ENCODE measurements at regions not wholly inside any gene's neighbourhood (a gene's known extent, or its start where the extent isn't known, plus 50 kb on each side); places are given as distances from the start of the nearest gene placed in this dataset.

- no peaks in the 10 kb centered on the region for H3K9me3 ChIP-seq (ENCODE audit: control insufficient read depth in 2 of 2, insufficient read depth in 1 of 2, low read depth in 1 of 2, low read length in 1 of 2)
- no peaks in the 10 kb centered on the region for H3K4me1 ChIP-seq (ENCODE audit: control insufficient read depth in 3 of 3, insufficient read depth in 2 of 3, low read depth in 1 of 3, low read length in 2 of 3)
- H3K36me3 ChIP-seq (ENCODE audit: control insufficient read depth in 3 of 3, insufficient read depth in 2 of 3, low read depth in 1 of 3, low read length in 3 of 3) = no peaks in the 10 kb centered on the region
- DNase-seq = no peak
- H3K27ac ChIP-seq (ENCODE audit: low read depth in 1 of 3, low read length in 2 of 3) = no peak overlapping the region
- no peak for FAIRE-seq
- 65 to 81% (median 81%) methylated on average over 4 of the region's 4 CpGs for WGBS, 3 donors
- no peaks in the 10 kb centered on the region for H3K27me3 ChIP-seq (ENCODE audit: control insufficient read depth in 3 of 3, insufficient read depth in 3 of 3, low read length in 3 of 3)
- no peak overlapping the region for H3K4me3 ChIP-seq (ENCODE audit: low read depth in 1 of 3, low read length in 3 of 3)
These were observed 62.9 kb upstream of the NAV2 start for GRCh38 chr11:19649751-19650150.

DNA sequence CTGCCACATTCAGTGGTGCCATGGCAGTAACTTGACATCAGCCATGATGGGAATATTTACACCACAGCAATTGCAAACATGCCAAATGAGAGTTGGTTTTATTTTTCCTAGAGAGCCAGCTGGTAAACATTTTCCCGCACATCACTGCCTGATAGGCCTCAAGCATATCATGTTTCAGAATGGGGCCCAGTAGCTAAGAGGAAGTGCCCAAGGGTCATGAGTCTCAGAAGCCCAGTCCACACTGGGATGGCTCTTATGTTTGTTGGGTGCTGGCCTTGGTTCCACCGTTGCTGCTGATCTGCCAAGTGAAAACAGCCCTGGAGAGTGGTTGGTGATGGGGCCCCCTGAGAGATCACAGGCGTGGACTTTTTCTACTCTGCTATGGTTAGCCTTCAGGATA is 64.3 kb upstream of the NAV2 start:
- DNase-seq = no peak
- Histone ChIP-seq H3K9me3 (ENCODE audit: control insufficient read depth in 2 of 2, insufficient read depth in 1 of 2, low read depth in 1 of 2, low read length in 1 of 2) (no peaks in the 10 kb centered on the region), H3K4me3 (ENCODE audit: low read depth in 1 of 3, low read length in 3 of 3) (no peak overlapping the region), H3K36me3 (ENCODE audit: control insufficient read depth in 3 of 3, insufficient read depth in 2 of 3, low read depth in 1 of 3, low read length in 3 of 3) (no peaks in the 10 kb centered on the region), H3K4me1 (ENCODE audit: control insufficient read depth in 3 of 3, insufficient read depth in 2 of 3, low read depth in 1 of 3, low read length in 2 of 3) (no peaks in the 10 kb centered on the region), H3K27ac (ENCODE audit: low read depth in 1 of 3, low read length in 2 of 3) (no peak overlapping the region), H3K27me3 (ENCODE audit: control insufficient read depth in 3 of 3, insufficient read depth in 3 of 3, low read length in 3 of 3) (no peaks in the 10 kb centered on the region)
- FAIRE-seq = no peak
- WGBS, 3 donors = 79 to 82% (median 81%) methylated on average over 3 of the region's 3 CpGs

GRCh38 chr11:19647816-19648215 is 64.8 kb upstream of the NAV2 start:
- FAIRE-seq = no peak
- Histone ChIP-seq H3K36me3 (ENCODE audit: control insufficient read depth in 3 of 3, insufficient read depth in 2 of 3, low read depth in 1 of 3, low read length in 3 of 3) (no peaks in the 10 kb centered on the region), H3K4me1 (ENCODE audit: control insufficient read depth in 3 of 3, insufficient read depth in 2 of 3, low read depth in 1 of 3, low read length in 2 of 3) (no peaks in the 10 kb centered on the region), H3K27ac (ENCODE audit: low read depth in 1 of 3, low read length in 2 of 3) (no peak overlapping the region), H3K9me3 (ENCODE audit: control insufficient read depth in 2 of 2, insufficient read depth in 1 of 2, low read depth in 1 of 2, low read length in 1 of 2) (no peaks in the 10 kb centered on the region), H3K4me3 (ENCODE audit: low read depth in 1 of 3, low read length in 3 of 3) (no peak overlapping the region), H3K27me3 (ENCODE audit: control insufficient read depth in 3 of 3, insufficient read depth in 3 of 3, low read length in 3 of 3) (no peaks in the 10 kb centered on the region)
- 82 to 90% (median 87%) methylated on average over 3 of the region's 3 CpGs for WGBS, 3 donors
- DNase-seq = no peak

DNA sequence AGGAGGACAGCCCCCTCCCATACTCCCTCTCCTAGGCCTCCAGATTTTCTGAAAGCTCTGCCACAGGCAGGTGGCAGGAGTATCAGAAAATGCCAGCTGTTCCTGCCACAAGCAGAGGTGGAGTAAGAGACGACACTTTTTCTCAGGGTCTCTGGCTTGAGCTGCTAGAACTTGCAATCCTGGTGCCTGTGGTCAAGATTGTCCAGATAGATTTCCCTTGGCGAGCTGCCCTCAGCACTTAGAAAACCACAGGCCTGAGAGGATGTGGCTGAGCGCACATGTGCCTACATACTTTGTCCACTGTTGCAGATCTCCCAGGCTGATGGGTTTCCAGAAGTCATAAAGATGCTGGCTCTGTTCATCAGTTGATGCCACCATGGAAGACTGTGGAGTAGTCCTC is 65.7 kb upstream of the NAV2 start:
- H3K9me3 ChIP-seq (ENCODE audit: control insufficient read depth in 2 of 2, insufficient read depth in 1 of 2, low read depth in 1 of 2, low read length in 1 of 2) = no peaks in the 10 kb centered on the region
- H3K27me3 ChIP-seq (ENCODE audit: control insufficient read depth in 3 of 3, insufficient read depth in 3 of 3, low read length in 3 of 3) = no peaks in the 10 kb centered on the region
- FAIRE-seq (no peak), DNase-seq (peak in 1 of 2 donors; percentile 18)
- H3K27ac ChIP-seq (ENCODE audit: low read depth in 1 of 3, low read length in 2 of 3) = no peak overlapping the region
- H3K4me1 ChIP-seq (ENCODE audit: control insufficient read depth in 3 of 3, insufficient read depth in 2 of 3, low read depth in 1 of 3, low read length in 2 of 3) = no peaks in the 10 kb centered on the region
- WGBS, 3 donors = 58 to 69% (median 60%) methylated on average over 3 of the region's 3 CpGs
- H3K4me3 ChIP-seq (ENCODE audit: low read depth in 1 of 3, low read length in 3 of 3) = no peak overlapping the region
- H3K36me3 ChIP-seq (ENCODE audit: control insufficient read depth in 3 of 3, insufficient read depth in 2 of 3, low read depth in 1 of 3, low read length in 3 of 3) = no peaks in the 10 kb centered on the region

DNA sequence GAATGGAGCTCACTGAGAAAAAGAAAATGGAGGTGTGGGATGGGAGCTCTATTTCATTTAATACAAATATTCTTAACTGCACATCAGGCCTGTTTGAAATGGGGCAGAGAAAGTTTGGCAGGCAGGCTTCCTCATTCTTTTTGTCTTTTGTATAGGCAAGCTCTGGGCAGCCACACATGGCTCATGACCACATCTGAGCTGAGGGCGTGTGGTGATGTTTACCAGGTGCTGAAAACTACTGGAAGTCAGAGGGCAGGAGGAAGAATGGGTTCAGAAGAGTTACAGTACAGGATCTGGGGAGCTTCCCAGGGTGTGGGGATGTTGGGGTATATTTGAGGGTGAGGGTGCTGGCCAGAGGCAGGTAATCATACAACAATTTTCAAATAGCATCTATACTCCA is 66.3 kb upstream of the NAV2 start:
- FAIRE-seq = no peak
- H3K9me3 ChIP-seq (ENCODE audit: control insufficient read depth in 2 of 2, insufficient read depth in 1 of 2, low read depth in 1 of 2, low read length in 1 of 2) = no peaks in the 10 kb centered on the region
- H3K27ac ChIP-seq (ENCODE audit: low read depth in 1 of 3, low read length in 2 of 3) = no peak overlapping the region
- no peaks in the 10 kb centered on the region for H3K4me1 ChIP-seq (ENCODE audit: control insufficient read depth in 3 of 3, insufficient read depth in 2 of 3, low read depth in 1 of 3, low read length in 2 of 3)
- H3K27me3 ChIP-seq (ENCODE audit: control insufficient read depth in 3 of 3, insufficient read depth in 3 of 3, low read length in 3 of 3) = no peaks in the 10 kb centered on the region
- DNase-seq = no peak
- WGBS, 3 donors = 36 to 60% (median 45%) methylated on average over 1 of the region's 1 CpG
- H3K4me3 ChIP-seq (ENCODE audit: low read depth in 1 of 3, low read length in 3 of 3) = no peak overlapping the region
- no peaks in the 10 kb centered on the region for H3K36me3 ChIP-seq (ENCODE audit: control insufficient read depth in 3 of 3, insufficient read depth in 2 of 3, low read depth in 1 of 3, low read length in 3 of 3)

- Histone ChIP-seq H3K9me3 (ENCODE audit: control insufficient read depth in 2 of 2, insufficient read depth in 1 of 2, low read depth in 1 of 2, low read length in 1 of 2) (no peaks in the 10 kb centered on the region), H3K27ac (ENCODE audit: low read depth in 1 of 3, low read length in 2 of 3) (no peak overlapping the region), H3K27me3 (ENCODE audit: control insufficient read depth in 3 of 3, insufficient read depth in 3 of 3, low read length in 3 of 3) (peaks cover 0 to 5% (median 0%) of the 10 kb centered on the region in 3 donors), H3K4me1 (ENCODE audit: control insufficient read depth in 3 of 3, insufficient read depth in 2 of 3, low read depth in 1 of 3, low read length in 2 of 3) (no peaks in the 10 kb centered on the region), H3K36me3 (ENCODE audit: control insufficient read depth in 3 of 3, insufficient read depth in 2 of 3, low read depth in 1 of 3, low read length in 3 of 3) (no peaks in the 10 kb centered on the region), H3K4me3 (ENCODE audit: low read depth in 1 of 3, low read length in 3 of 3) (no peak overlapping the region)
- WGBS, 3 donors = 86 to 91% (median 89%) methylated on average over 4 of the region's 4 CpGs
- FAIRE-seq (no peak), DNase-seq (no peak)
These were observed 68.3 kb upstream of the NAV2 start for GRCh38 chr11:19644316-19644715.

DNA sequence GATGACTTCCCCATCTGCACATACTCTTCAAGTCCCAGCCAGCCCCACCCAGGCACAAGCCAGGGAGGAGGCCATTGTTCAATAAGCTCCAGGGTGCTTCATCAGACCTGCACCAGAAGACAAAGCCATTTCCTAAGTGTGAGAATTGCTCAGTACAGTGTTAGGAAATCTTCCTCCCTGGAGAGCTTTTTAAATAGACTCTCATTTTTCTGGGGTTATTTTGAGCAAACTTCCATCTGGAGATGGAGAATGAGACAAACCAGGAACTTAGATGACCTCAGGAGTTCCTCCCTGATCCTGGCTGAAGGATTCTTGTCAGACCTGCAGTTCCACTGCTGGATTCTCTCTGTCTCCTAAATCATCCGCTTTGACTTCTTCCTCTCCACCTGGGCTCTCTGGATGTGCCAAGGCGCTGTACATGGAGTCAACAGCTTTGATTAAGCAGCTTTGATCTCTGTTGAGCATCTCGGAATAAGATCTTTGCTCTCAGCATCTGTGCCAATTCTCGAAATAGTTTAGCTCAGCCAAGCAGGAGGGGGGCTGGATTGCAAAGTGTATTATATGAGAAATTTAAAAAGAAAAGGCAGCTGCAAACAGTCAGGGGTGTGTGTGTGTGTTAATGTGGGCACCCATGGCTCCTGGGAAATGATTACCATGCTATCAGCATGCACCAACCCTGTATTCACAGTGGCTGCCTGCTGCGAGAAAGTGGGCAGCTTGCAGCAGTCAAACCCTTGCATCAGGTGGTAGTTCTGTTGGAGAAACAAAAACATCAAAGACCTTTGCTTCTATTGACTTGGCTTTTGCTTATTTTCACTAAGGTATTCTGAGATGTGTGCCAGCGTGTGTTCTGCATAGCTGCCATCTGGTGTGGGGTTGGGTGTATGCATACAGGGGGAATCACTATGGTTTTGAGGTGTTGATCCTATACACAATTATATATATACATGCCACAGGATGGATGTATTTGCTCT is 70.2 kb upstream of the NAV2 start:
- Histone ChIP-seq H3K9me3 (ENCODE audit: control insufficient read depth in 2 of 2, insufficient read depth in 1 of 2, low read depth in 1 of 2, low read length in 1 of 2) (no peaks in the 10 kb centered on the region), H3K27me3 (ENCODE audit: control insufficient read depth in 3 of 3, insufficient read depth in 3 of 3, low read length in 3 of 3) (peaks cover 0 to 5% (median 0%) of the 10 kb centered on the region in 3 donors), H3K27ac (ENCODE audit: low read depth in 1 of 3, low read length in 2 of 3) (no peak overlapping the region), H3K4me3 (ENCODE audit: low read depth in 1 of 3, low read length in 3 of 3) (no peak overlapping the region), H3K4me1 (ENCODE audit: control insufficient read depth in 3 of 3, insufficient read depth in 2 of 3, low read depth in 1 of 3, low read length in 2 of 3) (no peaks in the 10 kb centered on the region), H3K36me3 (ENCODE audit: control insufficient read depth in 3 of 3, insufficient read depth in 2 of 3, low read depth in 1 of 3, low read length in 3 of 3) (no peaks in the 10 kb centered on the region)
- FAIRE-seq (no peak), DNase-seq (no peak)
- 51 to 67% (median 53%) methylated on average over 6 of the region's 6 CpGs for WGBS, 3 donors

DNA sequence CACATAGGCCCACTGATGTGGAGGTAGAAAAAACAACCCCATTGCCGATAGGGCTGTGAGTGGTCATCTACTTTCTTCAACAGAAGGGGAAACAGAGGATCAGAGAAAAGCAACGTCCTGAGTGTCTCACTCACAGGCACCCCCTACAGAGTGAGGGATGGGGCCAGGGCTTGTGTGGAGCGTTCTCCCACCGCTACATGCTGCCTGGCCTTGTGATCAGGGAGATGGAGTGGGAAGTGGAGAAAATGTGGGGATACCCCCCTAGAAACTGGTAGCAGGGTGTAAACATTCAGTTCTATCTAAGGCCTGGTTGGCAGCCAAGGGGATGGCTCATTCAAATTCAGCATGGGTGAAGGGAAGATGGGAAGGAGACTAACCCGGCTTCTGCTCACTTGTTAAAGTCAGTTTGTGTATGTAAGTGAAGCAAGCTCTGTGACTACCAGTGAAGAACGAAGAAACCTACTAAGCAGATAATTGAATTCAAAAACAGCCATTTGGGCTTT is 73.0 kb upstream of the NAV2 start:
- H3K9me3 ChIP-seq (ENCODE audit: control insufficient read depth in 2 of 2, insufficient read depth in 1 of 2, low read depth in 1 of 2, low read length in 1 of 2) = peaks cover 0 to 8% of the 10 kb centered on the region in 2 donors
- peaks cover 0 to 5% (median 0%) of the 10 kb centered on the region in 3 donors for H3K27me3 ChIP-seq (ENCODE audit: control insufficient read depth in 3 of 3, insufficient read depth in 3 of 3, low read length in 3 of 3)
- H3K4me1 ChIP-seq (ENCODE audit: control insufficient read depth in 3 of 3, insufficient read depth in 2 of 3, low read depth in 1 of 3, low read length in 2 of 3) = no peaks in the 10 kb centered on the region
- no peak overlapping the region for H3K27ac ChIP-seq (ENCODE audit: low read depth in 1 of 3, low read length in 2 of 3)
- WGBS, 3 donors = 82 to 85% (median 83%) methylated on average over 6 of the region's 6 CpGs
- no peak for FAIRE-seq
- DNase-seq = no peak
- H3K4me3 ChIP-seq (ENCODE audit: low read depth in 1 of 3, low read length in 3 of 3) = no peak overlapping the region
- H3K36me3 ChIP-seq (ENCODE audit: control insufficient read depth in 3 of 3, insufficient read depth in 2 of 3, low read depth in 1 of 3, low read length in 3 of 3) = no peaks in the 10 kb centered on the region
